ENCODE measurements at regions not wholly inside any gene's neighbourhood (a gene's known extent, or its start where the extent isn't known, plus 50 kb on each side); places are given as distances from the start of the nearest gene placed in this dataset.

- TF ChIP-seq CTCF (IDR thresholded peaks at IDR 0.05; ENCODE audit: insufficient read depth, low read length) (no peak), REST (IDR thresholded peaks at IDR 0.05; ENCODE audit: insufficient replicate concordance, low read depth) (no peak), GABPA (IDR thresholded peaks at IDR 0.05; ENCODE audit: low read depth) (no peak)
Measured at GRCh38 chr4:158046345-158046744, 126.5 kb downstream of the GASK1B start.

Data from HL-60 (cell line).